HCT116 (cell line): ENCODE measurements at regions not wholly inside any gene's neighbourhood (a gene's known extent, or its start where the extent isn't known, plus 50 kb on each side); places are given as distances from the start of the nearest gene placed in this dataset.
"Not testable (repeated sequence)": the region's sequence is repeated elsewhere in the genome, so short reads cannot be mapped to it uniquely, and the experiment has no call there.

Source experiments
- ATAC-seq: fragments of 200-7000 bp; cut with Tn5 transposase; 2 replicates; pipeline ENCODE4 v1.9.1; 2020; ENCODE audit warnings: mild to moderate bottlenecking, moderate library complexity
- BruUV-seq: library from RNA; stranded (reverse); fragments of 400-500 nt; replicated peaks from 2 replicates; lab custom pipeline; 2021; lab: Mats Ljungman, UMichigan
- CTCF ChIA-PET: fragments of 300-600 bp; sonication (Branson Sonifier 250); formaldehyde crosslinking; loops from one replicate; lab custom pipeline; 2021; ENCODE audit warnings: antibody characterized with exemption; lab: Charles Lee
- POLR2A ChIA-PET: fragments of 300-600, 350-600 bp; sonication (Branson Sonifier 250); formaldehyde crosslinking; loops from one replicate; lab custom pipeline; 2021; ENCODE audit warnings: antibody characterized with exemption; lab: Charles Lee
- RAD21 ChIA-PET, 2 experiments: fragments of 300-600 bp; sonication (Branson Sonifier 250); formaldehyde crosslinking; loops; one replicate each; lab custom pipeline; 2023; ENCODE audit warnings: low total read pairs in 2 of 2; ENCODE audit not compliant: uncharacterized antibody in 2 of 2, unreplicated experiment in 2 of 2, low non-redundant PET in 1 of 2; lab: Charles Lee
- DNase-seq: peaks from one replicate; pipeline ENCODE4 v3.0.0-alpha.2; 2010; ENCODE audit warnings: low read depth, low spot score
- H2AFZ ChIP-seq: fragments of 200-600 bp; shearing (Covaris generic), sonication (generic); 2 replicates; pipeline ENCODE4 v1.6.1; 2017; ENCODE audit warnings: low read depth, mixed run types, mixed read lengths, antibody characterized with exemption, low read length; ENCODE audit not compliant: poor library complexity, severe bottlenecking
- H3K27ac ChIP-seq: 2 replicates; pipeline ENCODE4 v1.5.1; 2012; ENCODE audit warnings: low read depth, low read length
- H3K27me3 ChIP-seq: fragments of 200-600 bp; sonication (generic); 2 replicates; pipeline ENCODE4 v1.6.1; 2016; ENCODE audit warnings: mixed run types, low read length, mixed read lengths; ENCODE audit not compliant: insufficient read depth
- H3K36me3 ChIP-seq, 2 experiments: fragments of 200-500 bp in 1 of 2; fragments of 200-600 bp in 1 of 2; sonication (Bioruptor generic) in 1 of 2; sonication (generic) in 1 of 2; 2 replicates each; pipeline versions ENCODE4 v1.5.1 to v1.6.1; 2014 to 2016; ENCODE audit warnings: low read length in 2 of 2, inconsistent platforms in 1 of 2, mixed read lengths in 1 of 2, mixed run types in 1 of 2; ENCODE audit not compliant: insufficient read depth in 2 of 2, control insufficient read depth in 1 of 2
- H3K4me1 ChIP-seq, 2 experiments: fragments of 200-600 bp in 1 of 2; sonication (generic) in 1 of 2; 2 replicates each; pipeline versions ENCODE4 v1.5.1 to v1.6.1; 2012 to 2017; ENCODE audit warnings: low read length in 2 of 2, inconsistent platforms in 1 of 2, mild to moderate bottlenecking in 1 of 2, mixed read lengths in 1 of 2, mixed run types in 1 of 2, moderate library complexity in 1 of 2; ENCODE audit not compliant: insufficient read depth in 2 of 2, control insufficient read depth in 1 of 2
- H3K4me2 ChIP-seq: fragments of 200-600 bp; sonication (generic); 2 replicates; pipeline ENCODE4 v1.6.1; 2017; ENCODE audit warnings: mixed run types, low read length, mixed read lengths
- H3K4me3 ChIP-seq, 2 experiments: fragments of 200-600 bp in 1 of 2; sonication (generic) in 1 of 2; replicated peaks in 1 of 2; 2 replicates each; pipeline ENCODE4 v1.5.1; 2011 to 2016; ENCODE audit warnings: low read length in 2 of 2, control low read depth in 1 of 2, low read depth in 1 of 2, mild to moderate bottlenecking in 1 of 2, mixed read lengths in 1 of 2, mixed run types in 1 of 2
- H3K79me2 ChIP-seq: fragments of 200-600 bp; sonication (generic); 2 replicates; pipeline ENCODE4 v1.6.1; 2017; ENCODE audit warnings: mild to moderate bottlenecking, mixed run types, low read length, moderate library complexity, mixed read lengths; ENCODE audit not compliant: insufficient read depth
- H3K9ac ChIP-seq: fragments of 200-600 bp; sonication (generic); 2 replicates; pipeline ENCODE4 v1.6.1; 2016; ENCODE audit warnings: low read length, mixed read lengths
- H3K9me2 ChIP-seq: fragments of 200-600 bp; sonication (generic), shearing (Covaris generic); 2 replicates; pipeline ENCODE4 v1.6.1; 2017; ENCODE audit warnings: mixed run types, mild to moderate bottlenecking, moderate library complexity; ENCODE audit not compliant: insufficient read depth
- H3K9me3 ChIP-seq, 2 experiments: fragments of 200-500 bp in 1 of 2; fragments of 200-600 bp in 1 of 2; sonication (Bioruptor generic) in 1 of 2; sonication (generic) in 1 of 2; 2 replicates each; pipeline ENCODE4 v1.6.1; 2014 to 2017; ENCODE audit warnings: low read length in 2 of 2, mixed read lengths in 2 of 2, inconsistent platforms in 1 of 2, low read depth in 1 of 2, mild to moderate bottlenecking in 1 of 2, mixed run types in 1 of 2, moderate library complexity in 1 of 2; ENCODE audit not compliant: control insufficient read depth in 1 of 2, insufficient read depth in 1 of 2
- H4K20me1 ChIP-seq: fragments of 200-600 bp; sonication (generic), shearing (Covaris generic); 2 replicates; pipeline ENCODE4 v1.6.1; 2017; ENCODE audit warnings: mixed run types, mild to moderate bottlenecking, moderate library complexity; ENCODE audit not compliant: insufficient read depth
- CEBPB ChIP-seq: IDR thresholded peaks from 2 replicates; pipeline ENCODE4 v1.6.1; 2012; ENCODE audit warnings: low read depth
- EGR1 ChIP-seq: IDR thresholded peaks from 2 replicates; pipeline ENCODE4 v1.6.1; 2012; ENCODE audit warnings: low read depth
- ELF1 ChIP-seq: IDR thresholded peaks from 2 replicates; pipeline ENCODE4 v1.6.1; 2012; ENCODE audit warnings: low read depth, borderline replicate concordance
- EZH2 ChIP-seq: fragments of 200-600 bp; sonication (generic); IDR thresholded peaks from 2 replicates; pipeline ENCODE4 v1.6.1; 2017; ENCODE audit warnings: antibody characterized with exemption, mixed run types
- FOSL1 ChIP-seq: IDR thresholded peaks from 2 replicates; pipeline ENCODE4 v1.6.1; 2012; ENCODE audit warnings: low read depth
- POLR2A ChIP-seq: IDR thresholded peaks from 2 replicates; pipeline ENCODE4 v1.7.0; 2011; ENCODE audit warnings: borderline replicate concordance; ENCODE audit not compliant: insufficient read depth, insufficient read length; ENCODE audit errors: extremely low read depth
- POLR2AphosphoS5 ChIP-seq: IDR thresholded peaks from 2 replicates; pipeline ENCODE4 v1.6.1; 2011; ENCODE audit warnings: mild to moderate bottlenecking, low read depth, low read length, moderate library complexity
- RAD21 ChIP-seq: IDR thresholded peaks from 2 replicates; pipeline ENCODE4 v1.6.1; 2012; ENCODE audit warnings: low read depth, mild to moderate bottlenecking
- SP1 ChIP-seq: IDR thresholded peaks from 2 replicates; pipeline ENCODE4 v1.6.1; 2012; ENCODE audit warnings: low read depth
- SRF ChIP-seq: IDR thresholded peaks from 2 replicates; pipeline ENCODE4 v1.6.1; 2012; ENCODE audit warnings: low read depth
- TCF7L2 ChIP-seq: IDR thresholded peaks from 2 replicates; pipeline ENCODE4 v1.7.0; 2011; ENCODE audit warnings: borderline replicate concordance, inconsistent platforms; ENCODE audit not compliant: insufficient read depth, insufficient read length; ENCODE audit errors: extremely low read depth
- ZFX ChIP-seq: fragments of 450-650 bp; IDR thresholded peaks from 2 replicates; pipeline ENCODE4 v1.6.1; 2017
- ZNF274 ChIP-seq: fragments of 200-500 bp; sonication (Bioruptor generic); IDR thresholded peaks from 2 replicates; pipeline ENCODE4 v1.6.1; 2014; ENCODE audit warnings: mild to moderate bottlenecking, low read depth, low read length, inconsistent platforms
- intact Hi-C: fragments of 100-400 bp; cut with micrococcal nuclease; formaldehyde crosslinking; loops from 2 replicates; pipeline ENCODE4 v1.10.0; 2022
- TF ChIP-seq, protein P1 (sequence below): IDR thresholded peaks from 2 replicates; pipeline ENCODE4 v1.6.1; 2012
- TF ChIP-seq, protein P2 (sequence below): IDR thresholded peaks from 2 replicates; pipeline ENCODE4 v1.6.1; 2012
- TF ChIP-seq, protein P3 (sequence below): IDR thresholded peaks from 2 replicates; pipeline ENCODE4 v1.6.1; 2011; ENCODE audit warnings: mild to moderate bottlenecking, low read length, moderate library complexity; ENCODE audit not compliant: insufficient replicate concordance; ENCODE audit errors: extremely low read depth
- TF ChIP-seq, protein P4 (sequence below): IDR thresholded peaks from 2 replicates; pipeline ENCODE4 v1.6.1; 2012; ENCODE audit warnings: low read depth

DNA sequence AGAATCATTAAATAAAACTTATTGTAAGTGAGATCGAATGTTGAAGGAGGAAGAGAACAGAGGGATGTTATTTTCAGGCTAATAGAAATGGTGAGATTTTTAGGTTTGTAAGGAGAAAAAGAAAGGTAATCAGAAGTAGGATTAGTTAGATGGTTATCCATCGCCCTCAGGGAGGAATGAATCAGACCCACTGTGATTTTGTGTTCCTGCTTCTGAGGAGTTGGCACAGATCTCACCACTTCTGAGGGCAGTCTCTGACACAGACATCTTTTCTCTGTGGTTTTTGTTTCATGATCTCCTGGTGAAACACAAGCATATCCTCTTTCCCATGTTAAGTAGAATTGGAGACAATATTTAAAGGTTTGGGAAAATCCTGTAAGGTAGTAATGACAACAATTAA, 1083.2 kb upstream of the AMELY start:
- RAD21 ChIA-PET, CTCF ChIA-PET, H3K9me2 ChIP-seq, H4K20me1 ChIP-seq, H2AFZ ChIP-seq, H3K4me2 ChIP-seq, H3K27ac ChIP-seq, H3K4me3 ChIP-seq, intact Hi-C loops, DNase-seq, POLR2A ChIA-PET, H3K79me2 ChIP-seq, H3K4me1 ChIP-seq, H3K36me3 ChIP-seq, H3K9ac ChIP-seq, ATAC-seq, H3K27me3 ChIP-seq, BruUV-seq, H3K9me3 ChIP-seq: not testable (repeated sequence)

DNA sequence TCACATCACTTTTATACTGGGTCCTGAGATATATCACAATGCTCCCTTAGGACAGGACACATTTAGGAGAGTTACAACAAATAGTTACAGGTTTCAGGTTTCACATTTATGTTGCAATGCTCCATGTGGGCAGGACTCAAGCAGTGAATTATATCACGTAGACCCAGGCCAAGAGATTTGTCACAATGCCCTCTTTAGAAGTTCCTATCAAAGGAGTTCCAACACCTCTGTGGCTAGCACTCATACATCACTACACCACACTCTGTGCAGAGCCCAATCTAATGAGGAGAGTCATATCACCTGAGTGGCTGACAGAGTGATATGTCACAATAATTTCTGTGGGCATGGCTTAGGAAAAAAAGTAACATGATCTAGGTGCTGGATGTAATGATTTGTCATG, 1068.2 kb upstream of the AMELY start:
- Histone ChIP-seq H3K79me2 (no peaks in the 10 kb centered on the region), H3K27ac (no peak overlapping the region), H3K36me3 (no peaks in the 10 kb centered on the region), H2AFZ (no peak overlapping the region), H3K4me3 (no peak overlapping the region), H3K27me3 (no peaks in the 10 kb centered on the region), H3K9ac (no peak overlapping the region), H3K4me1 (no peaks in the 10 kb centered on the region), H3K9me3 (no peaks in the 10 kb centered on the region), H3K9me2 (no peaks in the 10 kb centered on the region), H4K20me1 (no peaks in the 10 kb centered on the region), H3K4me2 (no peak overlapping the region)
- ChIA-PET CTCF (no interaction called here), RAD21 (no interaction called here), POLR2A (no interaction called here)
- ATAC-seq (no peak), DNase-seq (no peak)
- BruUV-seq, result no TSS peak
- intact Hi-C loops, result no loop called here
- no peak for TF ChIP-seq EZH2
- TF ChIP-seq TCF7L2, result no peak
- TF ChIP-seq POLR2A, result no peak
- TF ChIP-seq, protein P1, sequence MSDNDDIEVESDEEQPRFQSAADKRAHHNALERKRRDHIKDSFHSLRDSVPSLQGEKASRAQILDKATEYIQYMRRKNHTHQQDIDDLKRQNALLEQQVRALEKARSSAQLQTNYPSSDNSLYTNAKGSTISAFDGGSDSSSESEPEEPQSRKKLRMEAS, result no peak
- TF ChIP-seq ZFX, result no peak
- TF ChIP-seq POLR2AphosphoS5, result no peak
- TF ChIP-seq, protein P2, sequence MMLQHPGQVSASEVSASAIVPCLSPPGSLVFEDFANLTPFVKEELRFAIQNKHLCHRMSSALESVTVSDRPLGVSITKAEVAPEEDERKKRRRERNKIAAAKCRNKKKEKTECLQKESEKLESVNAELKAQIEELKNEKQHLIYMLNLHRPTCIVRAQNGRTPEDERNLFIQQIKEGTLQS, result no peak
- TF ChIP-seq CEBPB, result no peak
- TF ChIP-seq SP1, result no peak
- TF ChIP-seq EGR1, result no peak
- TF ChIP-seq ZNF274, result no peak
- no peak for TF ChIP-seq ELF1
- TF ChIP-seq, protein P3, sequence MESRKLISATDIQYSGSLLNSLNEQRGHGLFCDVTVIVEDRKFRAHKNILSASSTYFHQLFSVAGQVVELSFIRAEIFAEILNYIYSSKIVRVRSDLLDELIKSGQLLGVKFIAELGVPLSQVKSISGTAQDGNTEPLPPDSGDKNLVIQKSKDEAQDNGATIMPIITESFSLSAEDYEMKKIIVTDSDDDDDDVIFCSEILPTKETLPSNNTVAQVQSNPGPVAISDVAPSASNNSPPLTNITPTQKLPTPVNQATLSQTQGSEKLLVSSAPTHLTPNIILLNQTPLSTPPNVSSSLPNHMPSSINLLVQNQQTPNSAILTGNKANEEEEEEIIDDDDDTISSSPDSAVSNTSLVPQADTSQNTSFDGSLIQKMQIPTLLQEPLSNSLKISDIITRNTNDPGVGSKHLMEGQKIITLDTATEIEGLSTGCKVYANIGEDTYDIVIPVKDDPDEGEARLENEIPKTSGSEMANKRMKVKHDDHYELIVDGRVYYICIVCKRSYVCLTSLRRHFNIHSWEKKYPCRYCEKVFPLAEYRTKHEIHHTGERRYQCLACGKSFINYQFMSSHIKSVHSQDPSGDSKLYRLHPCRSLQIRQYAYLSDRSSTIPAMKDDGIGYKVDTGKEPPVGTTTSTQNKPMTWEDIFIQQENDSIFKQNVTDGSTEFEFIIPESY, result no peak
- TF ChIP-seq RAD21, result no peak
- TF ChIP-seq SRF, result no peak
- TF ChIP-seq FOSL1, result no peak
- TF ChIP-seq, protein P4, sequence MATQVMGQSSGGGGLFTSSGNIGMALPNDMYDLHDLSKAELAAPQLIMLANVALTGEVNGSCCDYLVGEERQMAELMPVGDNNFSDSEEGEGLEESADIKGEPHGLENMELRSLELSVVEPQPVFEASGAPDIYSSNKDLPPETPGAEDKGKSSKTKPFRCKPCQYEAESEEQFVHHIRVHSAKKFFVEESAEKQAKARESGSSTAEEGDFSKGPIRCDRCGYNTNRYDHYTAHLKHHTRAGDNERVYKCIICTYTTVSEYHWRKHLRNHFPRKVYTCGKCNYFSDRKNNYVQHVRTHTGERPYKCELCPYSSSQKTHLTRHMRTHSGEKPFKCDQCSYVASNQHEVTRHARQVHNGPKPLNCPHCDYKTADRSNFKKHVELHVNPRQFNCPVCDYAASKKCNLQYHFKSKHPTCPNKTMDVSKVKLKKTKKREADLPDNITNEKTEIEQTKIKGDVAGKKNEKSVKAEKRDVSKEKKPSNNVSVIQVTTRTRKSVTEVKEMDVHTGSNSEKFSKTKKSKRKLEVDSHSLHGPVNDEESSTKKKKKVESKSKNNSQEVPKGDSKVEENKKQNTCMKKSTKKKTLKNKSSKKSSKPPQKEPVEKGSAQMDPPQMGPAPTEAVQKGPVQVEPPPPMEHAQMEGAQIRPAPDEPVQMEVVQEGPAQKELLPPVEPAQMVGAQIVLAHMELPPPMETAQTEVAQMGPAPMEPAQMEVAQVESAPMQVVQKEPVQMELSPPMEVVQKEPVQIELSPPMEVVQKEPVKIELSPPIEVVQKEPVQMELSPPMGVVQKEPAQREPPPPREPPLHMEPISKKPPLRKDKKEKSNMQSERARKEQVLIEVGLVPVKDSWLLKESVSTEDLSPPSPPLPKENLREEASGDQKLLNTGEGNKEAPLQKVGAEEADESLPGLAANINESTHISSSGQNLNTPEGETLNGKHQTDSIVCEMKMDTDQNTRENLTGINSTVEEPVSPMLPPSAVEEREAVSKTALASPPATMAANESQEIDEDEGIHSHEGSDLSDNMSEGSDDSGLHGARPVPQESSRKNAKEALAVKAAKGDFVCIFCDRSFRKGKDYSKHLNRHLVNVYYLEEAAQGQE, result no peak
